OCI-LY7 (cell line): ENCODE measurements at regions not wholly inside any gene's neighbourhood (a gene's known extent, or its start where the extent isn't known, plus 50 kb on each side); places are given as distances from the start of the nearest gene placed in this dataset.

Source experiments
- EZH2phosphoT487 ChIP-seq: fragments of 200-600 bp; sonication (generic); IDR thresholded peaks from 2 replicates; pipeline ENCODE4 v1.6.1; 2018; ENCODE audit warnings: low read depth, borderline replicate concordance, mild to moderate bottlenecking, mixed run types, antibody characterized with exemption, low read length, moderate library complexity, mixed read lengths
- TF ChIP-seq, protein P1 (sequence below): fragments of 200-600 bp; sonication (generic); conservative IDR thresholded peaks from 2 replicates; pipeline ENCODE4 v1.5.1; 2014; ENCODE audit warnings: mild to moderate bottlenecking, antibody characterized with exemption, low read length, moderate library complexity, mixed read lengths

DNA sequence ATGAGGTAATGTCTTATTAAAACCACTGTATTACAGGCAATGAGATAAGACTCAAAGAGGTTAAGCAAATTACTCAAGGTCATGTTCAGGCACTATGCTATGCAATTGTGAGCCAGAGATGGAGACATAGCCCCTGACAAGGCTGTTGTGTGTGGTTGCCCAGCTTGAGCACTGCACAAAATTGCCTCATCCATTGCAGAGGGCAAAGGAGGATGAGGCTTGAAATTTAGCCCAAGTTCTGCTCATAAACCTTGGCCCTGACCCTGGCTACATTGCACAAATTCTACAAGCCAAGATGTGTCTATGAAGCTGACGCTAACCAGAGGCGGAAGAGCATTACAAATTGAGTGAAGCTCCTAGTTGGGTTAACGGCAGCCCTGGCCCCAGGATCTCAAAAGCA, 65.6 kb upstream of the PGM2 start:
- TF ChIP-seq, protein P1, sequence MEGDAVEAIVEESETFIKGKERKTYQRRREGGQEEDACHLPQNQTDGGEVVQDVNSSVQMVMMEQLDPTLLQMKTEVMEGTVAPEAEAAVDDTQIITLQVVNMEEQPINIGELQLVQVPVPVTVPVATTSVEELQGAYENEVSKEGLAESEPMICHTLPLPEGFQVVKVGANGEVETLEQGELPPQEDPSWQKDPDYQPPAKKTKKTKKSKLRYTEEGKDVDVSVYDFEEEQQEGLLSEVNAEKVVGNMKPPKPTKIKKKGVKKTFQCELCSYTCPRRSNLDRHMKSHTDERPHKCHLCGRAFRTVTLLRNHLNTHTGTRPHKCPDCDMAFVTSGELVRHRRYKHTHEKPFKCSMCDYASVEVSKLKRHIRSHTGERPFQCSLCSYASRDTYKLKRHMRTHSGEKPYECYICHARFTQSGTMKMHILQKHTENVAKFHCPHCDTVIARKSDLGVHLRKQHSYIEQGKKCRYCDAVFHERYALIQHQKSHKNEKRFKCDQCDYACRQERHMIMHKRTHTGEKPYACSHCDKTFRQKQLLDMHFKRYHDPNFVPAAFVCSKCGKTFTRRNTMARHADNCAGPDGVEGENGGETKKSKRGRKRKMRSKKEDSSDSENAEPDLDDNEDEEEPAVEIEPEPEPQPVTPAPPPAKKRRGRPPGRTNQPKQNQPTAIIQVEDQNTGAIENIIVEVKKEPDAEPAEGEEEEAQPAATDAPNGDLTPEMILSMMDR = no peak
- TF ChIP-seq EZH2phosphoT487 = no peak
